ENCODE measurements at regions not wholly inside any gene's neighbourhood (a gene's known extent, or its start where the extent isn't known, plus 50 kb on each side); places are given as distances from the start of the nearest gene placed in this dataset.

GRCh38 chr3:177731644-177732268 lies 534.5 kb upstream of the TBL1XR1 start:
- TF ChIP-seq EZH2 (IDR thresholded peaks at IDR 0.05; ENCODE audit: borderline replicate concordance, low read length), result no peak
- TF ChIP-seq CTCF (conservative IDR thresholded peaks at IDR 0.05 in 1 of 2, IDR thresholded peaks at IDR 0.05 in 1 of 2; ENCODE audit: extremely low read depth in 1 of 2, insufficient read depth in 1 of 2, low read depth in 1 of 2, low read length in 2 of 2), result no peak

Measured in mammary epithelial cell (primary cell).